HT1080 (cell line): ENCODE measurements at regions not wholly inside any gene's neighbourhood (a gene's known extent, or its start where the extent isn't known, plus 50 kb on each side); places are given as distances from the start of the nearest gene placed in this dataset.
A peak's percentile ranks its signal among the peaks of the same experiment; 100 is the strongest.
"Not testable (repeated sequence)": the region's sequence is repeated elsewhere in the genome, so short reads cannot be mapped to it uniquely, and the experiment has no call there.

Source experiments
- DNase-seq: peaks from one replicate; pipeline ENCODE4 v3.0.0-alpha.2; 2015; ENCODE audit warnings: low read depth

DNA sequence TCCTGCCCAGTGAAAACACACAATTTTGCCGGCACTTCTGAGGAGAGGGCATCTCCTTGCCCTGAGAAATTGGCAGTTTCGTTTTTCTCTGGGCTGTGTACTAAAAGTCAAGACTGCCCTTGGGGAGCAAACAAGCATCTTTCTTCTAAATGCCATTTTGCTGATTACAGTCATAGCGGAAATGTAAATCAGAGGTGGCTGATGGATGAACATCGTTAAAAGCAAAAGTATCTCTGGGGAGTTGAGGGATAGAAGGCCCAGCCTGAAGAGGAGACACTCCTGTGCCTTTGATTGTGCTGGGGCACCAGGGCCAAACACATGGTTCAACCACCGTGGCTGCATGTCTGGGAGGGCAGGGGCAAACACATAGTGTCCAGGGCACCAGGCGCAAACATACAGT lies 49.8 kb downstream of the ABCC12 start:
- no peak for DNase-seq

DNA sequence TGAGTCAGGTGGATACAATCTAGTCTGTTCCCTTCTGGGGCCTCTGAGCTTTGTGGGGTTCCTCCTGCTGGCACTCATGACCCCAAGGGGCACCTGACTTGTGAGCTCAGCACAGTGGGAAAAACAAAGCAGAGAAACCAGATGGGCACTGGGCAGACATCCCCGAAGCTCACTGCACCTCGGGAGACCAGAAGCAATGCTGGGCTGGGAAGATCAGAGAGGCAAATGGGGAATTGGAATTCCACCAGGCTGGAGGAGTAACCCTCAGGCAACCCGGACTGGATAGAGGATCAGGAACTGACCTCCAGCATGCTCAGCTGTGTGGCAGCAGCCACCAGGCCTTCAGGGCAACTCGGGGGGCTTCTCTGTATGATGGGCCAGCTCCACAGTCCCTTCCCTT lies 50.3 kb downstream of the ABCC12 start:
- DNase-seq: no peak

DNA sequence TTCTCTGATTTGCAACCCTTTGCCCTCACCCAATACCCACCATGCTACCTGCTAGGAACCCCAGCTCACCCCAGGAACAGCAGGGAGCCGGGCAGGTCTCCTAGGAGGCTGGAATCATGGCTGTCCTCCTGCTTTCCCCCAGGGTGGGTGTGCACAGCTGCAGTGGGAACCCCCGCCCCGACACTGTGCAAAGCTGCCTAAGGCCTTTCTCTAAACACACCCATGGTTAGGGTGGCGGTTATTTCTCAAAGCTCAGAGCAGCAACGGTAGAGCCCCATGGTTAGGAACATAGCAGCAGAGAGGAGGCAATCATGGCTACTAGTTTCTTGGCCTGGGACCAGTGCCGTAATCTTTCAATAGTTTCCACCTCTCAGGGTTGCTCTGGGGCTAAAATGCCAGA lies 52.2 kb downstream of the ABCC12 start:
- DNase-seq: no peak

DNA sequence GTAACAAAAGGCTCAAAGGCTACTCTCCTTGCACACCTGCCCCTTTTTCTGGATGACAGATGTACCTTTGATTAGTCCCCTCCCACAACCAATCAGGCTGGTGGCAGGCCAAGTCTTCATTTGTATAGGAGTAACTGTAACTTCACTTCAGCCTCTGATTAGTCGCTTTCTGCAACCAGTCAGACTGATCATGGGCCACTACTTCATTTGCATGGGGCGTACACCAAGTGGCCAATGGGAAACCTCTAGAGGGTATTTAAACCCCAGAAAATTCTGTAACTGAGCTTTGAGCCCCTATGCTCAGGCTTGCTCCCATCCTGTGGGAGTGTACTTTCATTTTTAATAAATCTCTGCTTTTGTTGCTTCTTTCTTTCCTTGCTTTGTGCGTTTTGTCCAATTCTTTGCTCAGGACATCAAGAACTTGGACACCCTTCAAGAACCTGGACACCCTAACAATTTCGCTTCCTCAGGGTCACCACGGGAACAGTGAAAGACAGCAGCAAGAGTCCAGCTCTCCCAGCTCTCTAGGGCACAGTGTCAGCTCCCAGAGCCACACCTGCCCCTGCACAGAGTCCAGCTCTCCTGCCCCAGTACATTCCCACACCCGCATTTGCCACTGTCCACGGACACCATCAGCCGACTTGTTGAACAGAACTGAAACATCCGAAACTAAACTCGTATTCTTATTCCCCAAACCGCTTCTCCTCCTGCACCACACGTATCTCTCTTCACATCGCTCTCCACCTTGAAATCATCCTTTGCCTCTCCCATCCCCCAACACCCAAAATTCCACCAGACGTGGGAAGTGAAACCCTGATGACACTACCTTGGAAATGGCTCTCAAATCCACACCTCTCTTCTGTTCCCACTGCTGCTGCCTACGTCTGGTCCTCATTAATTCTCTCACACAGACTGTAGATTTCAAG lies 53.4 kb downstream of the ABCC12 start:
- no peak for DNase-seq

DNA sequence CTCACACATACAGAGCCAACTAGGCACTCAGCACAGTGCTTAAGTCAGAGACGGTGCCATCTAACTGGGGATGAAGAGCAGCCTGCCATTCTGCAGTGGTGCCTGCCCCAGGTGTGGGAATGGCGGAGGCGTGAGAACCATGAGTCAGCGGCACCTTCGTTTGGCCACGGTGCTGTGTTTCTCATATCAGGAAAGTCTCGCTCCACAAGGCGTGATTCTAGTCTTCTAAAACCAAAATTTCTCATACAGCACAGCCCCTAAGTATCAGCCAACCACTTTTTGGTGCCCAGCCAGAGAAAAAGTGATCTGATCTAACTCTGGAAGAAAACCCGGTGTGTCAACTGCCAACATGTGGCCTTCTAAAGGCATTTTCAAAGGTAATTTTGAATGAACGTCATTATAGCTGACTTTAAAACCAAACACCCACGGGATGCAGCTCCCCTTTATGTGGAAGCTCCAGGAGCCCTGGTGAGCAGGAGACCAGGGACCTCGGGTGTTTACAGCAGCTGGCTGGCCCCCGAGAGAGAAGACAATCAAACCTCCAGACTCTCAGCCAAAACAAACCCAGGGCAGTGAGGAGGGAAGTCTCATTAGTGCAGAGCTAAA lies 54.6 kb downstream of the ABCC12 start:
- no peak for DNase-seq

DNA sequence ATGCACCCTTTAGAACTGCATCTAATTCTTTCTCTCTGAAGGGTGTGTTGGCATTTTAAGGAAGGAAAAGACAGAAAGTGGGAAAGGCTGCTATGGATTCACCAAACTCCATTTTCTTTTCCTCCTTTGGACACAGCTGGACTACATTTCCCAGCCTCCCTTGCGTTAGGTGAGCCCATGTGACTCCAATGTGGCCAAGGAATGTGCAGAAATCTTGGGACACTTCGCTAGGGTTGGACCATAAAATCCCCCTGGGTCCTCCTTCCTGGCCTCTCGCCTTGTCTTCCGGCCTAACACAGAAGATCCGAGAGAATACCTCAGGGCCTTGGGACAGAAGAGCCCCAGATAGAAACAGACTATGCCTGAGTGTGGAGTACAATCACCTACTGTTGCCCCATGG lies 56.3 kb downstream of the ABCC12 start:
- peak; percentile 72 for DNase-seq

DNA sequence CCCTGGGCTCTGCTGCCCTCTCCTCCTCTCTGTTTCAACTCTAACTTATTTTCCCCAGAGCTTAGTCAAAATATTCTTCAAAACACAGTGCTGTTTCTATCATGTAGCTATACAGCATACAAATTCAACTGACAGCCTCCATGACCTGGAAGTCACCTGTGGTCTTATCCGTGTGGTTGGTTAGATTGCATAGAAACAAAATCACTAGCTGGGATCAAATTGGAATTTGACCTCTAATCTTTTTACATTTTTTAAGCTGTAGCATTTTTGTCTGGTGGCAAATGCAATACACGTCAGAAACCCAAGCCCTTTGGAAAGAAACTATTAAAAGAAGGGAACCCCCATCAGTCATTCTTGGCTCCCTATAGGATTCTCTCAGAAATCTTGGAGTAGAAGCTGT lies 57.3 kb downstream of the ABCC12 start:
- DNase-seq: no peak

DNA sequence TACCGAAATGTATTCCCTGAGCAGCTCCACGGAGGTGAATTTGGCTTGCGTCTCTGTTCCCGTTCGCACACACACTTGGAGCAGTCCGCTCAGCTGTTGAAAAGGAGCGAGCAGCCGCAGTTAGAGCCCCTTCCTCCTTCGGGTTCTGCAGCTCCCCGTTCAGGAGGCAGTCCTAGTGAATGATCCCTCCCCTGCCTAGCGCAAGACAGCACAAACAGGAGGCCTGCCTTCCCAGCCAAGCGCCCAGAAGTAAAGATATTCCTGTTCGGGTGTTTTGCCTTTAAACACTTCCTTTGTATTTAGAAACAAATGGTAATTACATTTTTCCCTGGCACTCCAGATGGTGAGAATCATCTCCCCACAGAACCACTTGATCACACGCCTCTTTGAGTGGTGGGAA lies 64.7 kb downstream of the ABCC12 start:
- DNase-seq: no peak

DNA sequence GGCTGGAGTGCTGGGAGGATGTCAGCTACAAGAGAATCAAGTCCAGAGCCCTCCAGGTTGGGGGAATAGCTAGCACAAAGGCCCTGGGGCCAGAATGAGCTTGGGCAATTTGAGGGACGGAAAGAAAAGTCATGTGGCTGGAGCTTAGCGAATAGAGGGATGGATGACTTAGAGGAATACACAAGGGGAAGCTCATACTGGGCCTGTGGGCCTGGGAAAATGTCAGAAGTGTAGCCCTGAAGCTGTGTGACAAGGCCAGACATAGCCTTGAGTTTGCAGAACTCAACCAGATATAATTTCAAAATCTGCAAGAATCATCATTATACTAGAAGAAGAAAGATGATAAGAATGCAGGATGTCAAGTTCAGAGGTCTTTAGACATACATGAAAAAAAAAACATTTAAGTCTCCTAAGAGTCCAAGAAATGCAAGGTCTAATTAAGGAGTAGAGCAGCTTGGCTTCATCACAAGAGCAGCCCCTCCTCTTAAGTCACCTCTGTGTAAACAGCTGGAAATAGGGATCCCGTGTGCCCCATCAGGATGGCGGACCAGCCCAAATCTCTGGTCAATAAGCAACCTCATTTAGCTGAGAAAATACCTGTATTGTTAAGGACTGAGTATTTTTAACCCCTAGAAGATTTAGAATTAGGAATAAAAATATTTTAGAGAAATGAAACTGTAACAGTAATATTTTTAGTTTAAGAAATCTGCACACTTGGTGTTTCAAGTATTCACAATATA lies 66.6 kb downstream of the ABCC12 start:
- DNase-seq: no peak

DNA sequence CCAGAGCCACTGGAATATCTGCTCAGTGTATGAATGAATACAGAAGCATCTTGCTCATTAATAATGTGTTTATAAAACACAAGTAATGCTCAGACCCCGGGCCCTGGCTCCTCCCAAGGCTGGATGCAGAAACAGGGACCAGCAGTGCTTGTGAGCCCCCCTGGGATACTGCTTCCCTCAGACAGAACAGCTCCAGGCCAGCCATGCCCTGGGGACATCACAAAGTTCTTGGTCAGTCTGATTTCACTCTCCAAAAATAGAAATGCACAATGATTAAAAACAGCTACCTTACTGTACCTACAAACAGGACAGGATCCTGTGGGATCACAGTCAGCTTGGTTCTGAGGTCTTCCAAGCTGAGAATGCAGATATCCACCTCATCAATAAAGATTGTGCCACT lies 68.2 kb downstream of the ABCC12 start:
- no peak for DNase-seq

DNA sequence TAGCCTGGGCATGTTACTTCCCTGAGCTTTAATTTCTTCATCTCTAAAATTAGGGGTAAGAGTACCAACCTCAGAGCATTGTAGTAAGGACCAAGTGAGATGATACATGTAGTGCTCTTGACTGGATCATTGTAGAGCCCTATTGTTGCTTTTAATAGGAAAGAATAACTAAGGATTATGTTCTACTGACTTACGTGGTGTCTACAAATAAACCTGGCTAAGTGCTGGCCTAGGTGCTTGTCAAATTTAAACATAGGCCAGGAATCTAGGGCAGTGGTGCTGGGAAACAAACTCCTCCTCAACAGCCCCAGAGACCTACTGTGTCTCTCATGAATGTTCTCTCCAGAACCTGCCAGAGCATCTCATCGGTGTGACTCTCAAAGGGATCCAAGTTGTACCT lies 69.4 kb downstream of the ABCC12 start:
- no peak for DNase-seq

DNA sequence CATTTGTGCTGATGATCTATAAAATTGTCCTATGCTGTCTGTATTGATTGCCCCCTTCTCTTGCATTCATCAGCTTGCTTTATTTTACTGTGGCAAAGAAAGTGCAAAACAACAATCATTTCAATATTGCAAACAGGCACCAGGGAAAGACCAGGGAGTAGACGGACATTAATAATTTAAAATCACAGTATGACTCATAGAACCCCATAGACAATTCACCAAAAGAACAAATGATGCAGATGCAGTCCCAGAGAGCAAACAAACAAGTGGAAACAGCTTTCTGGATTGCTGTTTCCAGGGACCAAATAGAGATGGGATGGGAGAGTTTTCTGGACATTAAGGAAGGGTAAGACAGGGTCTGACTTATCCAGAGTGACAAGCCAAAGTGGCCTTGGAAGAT lies 70.1 kb downstream of the ABCC12 start:
- DNase-seq: no peak

DNA sequence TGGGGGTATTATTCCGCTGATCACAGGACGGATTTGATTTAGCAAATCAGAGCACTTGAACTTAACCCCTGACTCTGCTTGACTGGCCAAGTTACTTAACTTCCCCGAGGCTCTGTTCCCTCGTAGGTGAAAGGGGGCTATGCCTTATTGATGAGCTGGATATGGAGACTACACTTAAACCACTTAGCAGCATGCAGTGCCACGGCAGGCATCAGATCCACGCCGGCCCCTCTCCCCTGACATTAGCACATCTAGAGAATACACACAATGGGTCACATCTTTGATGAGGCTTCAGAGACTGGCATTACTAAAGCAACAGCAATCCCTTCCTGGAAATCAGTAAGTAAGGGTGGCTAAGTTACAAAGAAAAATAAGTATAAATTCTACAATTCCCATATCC lies 71.0 kb downstream of the ABCC12 start:
- no peak for DNase-seq

DNA sequence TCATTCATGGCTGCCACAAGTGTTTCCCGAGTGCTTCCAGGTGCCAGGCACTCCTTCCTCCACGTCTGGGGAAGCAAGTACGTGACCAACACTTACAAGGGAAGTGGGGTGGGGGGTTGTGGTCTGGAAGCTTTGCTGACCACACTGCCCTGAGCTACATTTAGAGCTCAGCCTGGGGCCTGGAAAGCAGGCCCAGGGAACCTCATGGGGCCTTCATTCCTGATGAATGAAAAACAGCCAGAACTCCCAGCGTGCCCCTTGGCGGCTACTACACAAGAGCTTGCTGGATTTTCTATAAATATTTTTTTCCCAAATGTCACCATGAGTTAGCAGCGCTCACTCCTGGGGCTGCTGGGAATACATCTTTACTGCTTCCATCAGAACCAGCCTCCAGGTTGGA lies 73.3 kb downstream of the ABCC12 start:
- DNase-seq: peak; percentile 28

DNA sequence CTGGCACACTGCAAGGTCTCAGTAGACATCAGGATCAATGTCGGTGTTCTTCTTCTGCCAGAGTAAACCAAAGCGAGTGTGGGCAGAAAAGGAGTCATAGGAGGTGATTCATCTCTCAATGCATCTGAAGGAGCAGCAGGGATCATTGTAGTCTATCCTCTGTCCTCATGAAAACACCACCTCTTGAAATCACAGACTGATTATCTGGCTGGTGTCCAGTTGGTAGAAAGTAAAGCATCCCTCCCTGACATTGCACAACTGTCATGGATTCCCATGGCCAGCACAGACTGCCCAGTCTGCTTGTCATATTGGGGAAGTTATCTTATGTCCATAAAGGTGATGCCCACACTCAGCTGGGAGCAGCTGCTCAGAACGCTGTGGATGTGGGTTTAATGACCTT lies 74.1 kb downstream of the ABCC12 start:
- DNase-seq: peak; percentile 95

DNA sequence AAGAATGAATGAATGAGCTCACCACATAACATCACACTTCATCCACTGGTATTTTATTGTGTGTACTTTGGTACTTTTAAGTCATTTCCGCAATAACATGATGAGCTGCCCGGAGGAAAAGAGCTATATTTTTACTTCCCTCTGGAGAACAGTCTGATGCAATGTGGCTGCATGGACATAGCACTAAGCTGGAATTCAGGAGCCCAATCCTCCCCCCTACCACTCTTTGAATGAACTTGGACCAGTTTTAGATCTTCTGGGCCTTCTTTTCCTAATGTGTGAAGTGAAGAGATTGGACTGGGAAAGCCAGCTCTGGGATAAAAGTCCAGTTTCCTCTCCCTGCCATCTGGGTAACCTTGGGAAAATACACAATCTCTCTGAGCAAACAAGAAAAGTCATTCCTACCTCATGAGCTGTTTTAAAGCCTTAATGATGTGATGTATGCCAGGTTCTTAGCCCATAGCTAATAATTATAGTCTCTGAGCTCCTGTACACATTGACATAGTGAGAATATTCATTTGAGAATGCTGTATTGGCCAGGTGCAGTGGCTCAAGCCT lies 79.3 kb downstream of the ABCC12 start:
- DNase-seq: peak; percentile 51

DNA sequence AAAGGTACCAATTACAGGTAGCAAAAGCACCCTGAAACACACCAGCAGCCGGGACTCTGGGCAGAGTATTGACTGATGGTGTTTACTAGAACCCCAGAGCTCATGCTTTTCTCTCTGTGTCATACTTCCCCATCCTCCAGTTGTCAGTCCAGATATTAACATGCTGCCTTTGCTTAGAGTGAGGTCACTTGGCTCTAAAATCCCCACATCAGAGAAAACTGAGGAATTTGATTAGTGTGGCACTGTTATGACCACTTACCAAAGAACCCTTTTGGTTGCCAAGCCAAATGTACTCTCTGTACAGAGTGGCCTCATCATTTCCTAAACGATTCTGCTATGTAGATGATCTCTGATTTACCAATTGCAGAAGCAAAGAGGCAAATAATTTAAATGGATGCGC lies 80.4 kb downstream of the ABCC12 start:
- DNase-seq: peak; percentile 28

DNA sequence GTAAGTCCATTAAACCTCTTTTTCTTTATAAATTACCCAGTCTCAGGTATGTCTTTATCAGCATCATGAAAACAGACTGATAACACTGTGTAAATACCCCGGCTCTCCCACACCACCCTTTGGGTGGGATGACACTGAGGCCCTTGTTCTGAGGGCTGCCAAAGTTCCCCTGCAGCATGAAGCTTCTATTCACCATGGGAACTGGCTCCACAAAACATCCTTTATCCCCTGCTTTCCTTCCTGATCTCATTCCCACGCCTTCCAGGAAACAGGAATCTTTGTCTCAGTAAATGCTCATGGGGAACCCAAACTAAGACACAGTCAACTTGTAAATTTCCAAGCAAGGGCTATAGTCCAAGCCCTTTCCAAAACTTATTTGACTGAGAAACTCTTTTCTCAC lies 88.4 kb downstream of the ABCC12 start:
- no peak for DNase-seq

DNA sequence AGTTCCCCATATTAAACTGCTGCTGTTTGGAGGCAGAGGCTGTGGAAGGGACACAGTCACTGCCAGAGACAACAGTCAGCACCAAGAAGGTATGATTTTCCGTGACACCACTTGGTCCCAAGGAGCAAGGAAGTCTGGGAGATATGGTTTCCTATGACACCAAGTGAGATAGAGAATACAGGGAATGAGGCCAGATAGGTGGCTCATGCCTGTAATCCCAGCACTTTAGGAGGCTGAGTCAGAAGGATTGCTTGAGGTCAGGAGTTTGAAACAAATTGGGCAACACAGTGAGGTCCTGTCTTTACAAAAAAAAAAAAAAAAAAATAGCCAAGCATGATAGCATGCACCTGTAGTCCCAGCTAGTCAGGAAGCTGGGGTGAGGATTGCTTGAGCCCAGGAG lies 90.8 kb downstream of the ABCC12 start:
- peak; percentile 57 for DNase-seq

DNA sequence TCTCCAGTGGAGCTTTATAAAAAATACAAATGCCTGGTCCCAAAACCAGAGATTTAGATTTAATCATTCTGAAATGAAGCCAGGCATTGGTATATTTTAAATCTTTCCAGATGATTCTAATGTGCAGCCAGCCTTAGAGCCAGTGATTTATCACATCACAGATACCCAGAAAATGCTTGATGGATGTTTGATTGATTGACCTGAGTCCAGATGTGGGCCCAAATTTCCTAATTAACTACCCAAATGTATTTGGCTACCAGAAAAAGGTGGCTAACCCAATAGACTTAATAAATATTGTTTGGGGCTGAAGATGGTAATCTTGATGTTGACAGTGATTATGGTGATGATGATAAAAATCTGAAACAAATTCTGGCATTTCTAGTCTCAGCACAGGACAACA lies 93.1 kb downstream of the ABCC12 start:
- no peak for DNase-seq

DNA sequence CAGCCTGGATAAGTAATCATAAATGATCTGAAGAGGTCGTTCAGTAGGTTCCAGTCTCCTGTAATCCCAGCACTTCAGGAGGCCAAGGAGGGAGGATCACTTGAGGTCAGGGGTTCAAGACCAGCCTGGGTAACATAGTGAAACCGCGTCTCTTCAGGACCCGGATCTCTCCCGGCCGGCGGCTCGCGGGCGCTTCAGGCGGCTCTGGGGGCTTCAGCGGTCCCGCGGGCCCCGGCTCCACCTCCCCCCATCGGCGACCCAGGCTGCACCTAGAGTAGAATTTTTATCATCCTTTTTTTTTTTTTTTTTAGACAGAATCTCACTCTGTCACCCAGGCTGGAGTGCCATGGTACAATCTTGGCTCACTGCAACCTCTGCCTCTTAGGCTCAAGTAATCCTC lies 95.9 kb downstream of the ABCC12 start:
- no peak for DNase-seq

DNA sequence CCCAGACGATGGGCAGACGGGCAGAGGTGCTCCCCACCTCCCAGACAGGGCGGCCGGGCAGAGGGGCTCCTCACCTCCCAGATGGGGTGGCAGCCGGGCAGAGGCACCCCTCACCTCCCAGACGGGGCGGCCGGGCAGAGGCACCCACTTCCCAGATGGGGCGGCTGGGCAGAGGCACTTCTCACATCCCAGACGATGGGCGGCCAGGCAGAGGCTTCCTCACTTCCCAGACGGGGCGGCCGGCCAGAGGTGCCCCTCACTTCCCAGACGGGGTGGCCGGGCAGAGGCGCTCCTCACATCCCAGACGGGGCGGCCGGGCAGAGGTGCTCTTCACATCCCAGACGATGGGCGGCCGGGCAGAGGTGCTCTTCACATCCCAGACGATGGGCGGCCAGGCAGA lies 96.6 kb downstream of the ABCC12 start:
- not testable (repeated sequence) for DNase-seq
